IPS-NIHi11 (cell line): ENCODE measurements at regions not wholly inside any gene's neighbourhood (a gene's known extent, or its start where the extent isn't known, plus 50 kb on each side); places are given as distances from the start of the nearest gene placed in this dataset.

ENCODE experiments used
- DNase-seq: peaks from one replicate; pipeline ENCODE4 v3.0.0; 2012; ENCODE audit warnings: mixed read lengths, low spot score

DNA sequence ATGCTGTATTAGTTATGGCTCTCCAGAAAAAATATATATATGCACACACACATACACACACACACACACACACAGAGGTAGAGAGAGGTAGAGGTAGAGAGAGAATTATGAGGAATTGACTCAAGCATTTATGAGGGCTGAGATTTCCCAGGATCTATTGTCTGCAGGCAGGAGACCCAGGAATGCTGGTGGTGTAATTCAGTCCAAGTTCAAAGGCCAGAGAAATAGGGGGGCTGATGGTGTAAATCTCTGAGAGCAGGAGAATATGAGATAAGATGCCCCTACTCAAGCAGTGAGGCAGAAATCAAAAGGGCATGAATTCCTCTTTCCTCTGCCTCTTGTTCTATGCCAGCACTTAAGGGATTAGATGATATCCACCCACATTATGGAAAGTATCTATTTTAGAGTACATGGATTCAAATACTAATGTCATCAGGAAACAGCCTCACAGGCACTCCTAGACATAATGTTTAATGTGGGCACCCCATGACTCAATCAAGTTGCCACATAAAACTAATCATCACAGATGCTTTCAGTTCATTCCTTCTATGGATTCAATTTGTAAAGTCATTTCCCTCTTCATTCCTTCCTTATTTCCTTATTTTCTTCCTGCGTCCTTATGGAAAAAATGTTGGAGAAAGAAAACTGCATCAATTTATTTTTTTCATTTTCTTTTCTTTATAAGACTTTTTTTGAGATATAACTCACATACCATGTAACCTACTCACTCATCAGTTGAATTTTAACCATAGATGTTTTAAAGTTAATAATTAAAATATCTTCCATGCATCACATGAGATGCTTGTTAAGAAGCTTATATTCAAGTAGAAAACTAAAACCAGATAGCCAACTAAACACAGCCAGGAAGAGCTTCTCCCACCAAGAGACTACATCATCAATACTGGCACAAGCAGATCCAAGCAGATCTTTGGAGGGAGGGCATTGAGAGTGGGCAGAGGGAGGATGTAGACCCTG lies 406.2 kb downstream of the MBD2 start:
- no peak for DNase-seq

DNA sequence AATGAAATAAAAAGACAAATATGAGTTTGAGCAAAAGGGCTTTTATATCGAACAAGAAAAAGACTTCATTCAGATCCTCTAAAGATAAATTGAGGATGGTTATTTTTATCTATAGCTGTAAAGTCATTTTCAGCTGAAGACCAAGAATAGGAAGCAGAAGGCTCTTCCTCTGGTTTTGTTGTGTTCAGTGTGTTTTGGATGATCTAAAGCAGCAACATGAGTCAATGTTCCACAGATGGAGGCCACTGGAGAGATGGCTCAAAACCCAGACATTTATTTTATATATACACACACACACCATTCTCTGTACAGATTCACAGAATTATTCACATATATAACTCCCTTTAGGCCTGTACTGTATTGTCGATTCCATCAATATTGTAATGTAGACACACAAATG lies 424.3 kb downstream of the MBD2 start:
- DNase-seq = no peak

DNA sequence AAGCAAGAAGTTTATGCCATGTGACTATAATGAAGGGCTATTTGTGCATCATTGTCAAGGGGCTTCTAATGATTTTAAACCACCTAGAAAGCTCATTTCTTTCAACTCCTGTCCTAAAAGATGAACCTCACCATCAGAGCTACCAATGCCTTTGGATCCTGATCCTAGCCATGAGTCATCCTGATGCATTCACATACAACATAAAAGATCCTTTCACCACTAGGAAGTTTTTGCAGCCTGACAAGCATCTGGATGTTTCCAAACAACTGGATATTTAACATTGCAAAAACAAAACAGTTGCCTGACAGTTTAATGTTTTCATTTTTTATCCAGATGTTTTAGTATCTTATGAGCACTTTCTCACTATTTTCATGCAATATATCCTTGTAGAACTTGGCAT lies 425.3 kb downstream of the MBD2 start:
- DNase-seq = no peak

DNA sequence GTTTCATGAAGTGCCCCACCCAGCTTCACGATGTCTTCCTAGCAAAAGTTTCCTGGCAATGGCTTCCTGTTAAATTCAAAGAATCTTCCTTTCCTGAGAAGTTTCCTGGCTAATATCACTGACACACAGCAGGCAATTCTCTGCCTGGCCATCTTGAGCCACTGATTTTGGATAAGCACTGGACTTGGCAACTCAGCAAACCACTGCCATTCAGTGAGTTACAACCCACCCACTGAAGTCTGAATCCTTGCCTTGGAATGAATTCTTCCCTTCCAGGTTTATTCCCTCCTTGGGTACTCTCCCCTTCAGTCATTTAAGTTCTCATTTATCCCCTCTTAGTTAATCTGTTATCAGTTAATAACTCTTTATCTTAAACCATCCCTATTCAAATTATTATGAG lies 426.0 kb downstream of the MBD2 start:
- DNase-seq = no peak

DNA sequence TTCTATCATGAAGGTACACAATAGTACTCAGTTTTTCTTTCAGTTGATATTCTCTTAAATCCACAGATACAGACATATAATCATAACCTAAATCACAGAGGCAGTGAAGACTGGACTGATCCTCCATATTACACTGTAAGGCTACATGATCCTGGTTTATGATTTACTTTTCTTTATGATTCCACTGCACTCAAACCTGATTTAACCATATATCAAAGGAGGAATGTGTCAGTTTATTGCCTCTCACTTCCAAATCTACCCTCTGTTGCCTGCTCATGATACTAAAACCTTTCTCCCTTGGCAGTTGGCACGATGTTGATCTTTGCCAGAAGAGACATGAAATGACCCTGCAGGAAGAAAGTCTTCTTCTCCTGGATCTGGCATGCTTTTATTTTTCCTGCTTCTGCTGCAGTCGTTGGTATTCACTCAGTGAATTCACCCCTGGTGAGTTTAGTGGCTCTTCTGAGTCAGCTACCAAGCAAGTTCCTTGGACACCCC lies 426.4 kb downstream of the MBD2 start:
- DNase-seq = no peak

DNA sequence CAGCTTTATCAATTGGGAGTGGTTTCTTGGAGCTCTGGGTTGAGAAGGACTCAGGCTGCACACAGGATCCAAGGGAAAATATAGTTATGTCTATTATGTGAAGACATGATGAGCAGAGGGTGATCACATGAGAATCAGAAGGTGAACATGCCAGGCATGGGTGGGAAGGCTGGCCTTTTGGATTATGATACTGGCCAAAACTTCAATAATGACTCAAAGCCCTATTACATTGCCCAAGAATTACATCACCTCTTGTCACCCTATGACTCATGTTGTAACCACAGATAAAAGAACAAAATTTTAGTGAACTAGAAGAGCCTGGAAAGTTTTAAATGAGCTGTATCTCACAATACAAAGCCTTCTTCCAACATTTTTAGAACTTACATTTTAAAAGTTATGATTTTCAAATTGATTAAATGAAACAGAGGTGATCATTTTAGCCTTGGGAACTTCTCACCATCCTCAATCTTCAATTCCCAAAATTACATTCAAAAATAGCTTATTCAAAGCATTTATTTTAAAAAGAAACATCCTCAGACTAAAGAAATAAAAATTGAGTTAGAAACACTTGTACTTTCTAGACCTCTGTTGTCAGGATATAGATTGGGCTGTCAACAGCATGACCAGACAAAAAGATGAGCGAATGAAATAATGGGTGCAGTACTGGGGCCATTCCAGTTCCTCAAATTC lies 428.3 kb downstream of the MBD2 start:
- no peak for DNase-seq

DNA sequence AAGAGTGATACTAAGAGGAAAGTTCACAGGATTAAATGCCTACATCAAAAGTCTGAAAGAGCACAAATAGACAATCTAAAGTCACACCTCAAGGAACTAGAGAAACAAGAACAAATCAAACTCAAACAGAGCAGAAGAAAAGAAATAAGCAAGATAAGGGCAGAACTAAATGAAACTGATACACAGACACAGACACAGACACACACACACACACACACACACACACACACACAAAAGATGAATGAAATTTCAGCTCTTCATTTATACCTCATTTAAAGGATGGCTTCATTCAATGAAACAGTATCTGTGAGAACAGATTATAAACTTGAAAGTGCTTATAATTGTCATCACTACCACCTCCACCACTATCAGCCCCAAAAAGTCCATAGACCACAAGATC lies 428.9 kb downstream of the MBD2 start:
- DNase-seq = no peak

DNA sequence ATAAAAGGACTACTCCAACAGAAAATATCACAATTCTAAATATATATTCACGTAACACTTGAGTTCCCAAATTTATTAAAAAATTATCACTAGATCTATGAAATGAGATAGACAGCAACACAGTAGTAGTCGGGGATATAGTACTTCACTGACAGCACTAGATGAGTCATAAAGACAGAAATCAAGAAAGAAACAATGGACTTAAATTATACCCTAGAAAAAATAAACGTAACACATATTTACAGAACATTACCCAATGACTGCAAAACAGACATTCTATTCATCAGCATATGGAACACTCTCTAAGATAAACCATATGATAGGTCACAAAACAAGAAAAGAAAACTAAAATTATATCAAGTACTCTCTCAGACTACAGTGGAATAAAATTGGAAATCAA lies 429.4 kb downstream of the MBD2 start:
- no peak for DNase-seq

DNA sequence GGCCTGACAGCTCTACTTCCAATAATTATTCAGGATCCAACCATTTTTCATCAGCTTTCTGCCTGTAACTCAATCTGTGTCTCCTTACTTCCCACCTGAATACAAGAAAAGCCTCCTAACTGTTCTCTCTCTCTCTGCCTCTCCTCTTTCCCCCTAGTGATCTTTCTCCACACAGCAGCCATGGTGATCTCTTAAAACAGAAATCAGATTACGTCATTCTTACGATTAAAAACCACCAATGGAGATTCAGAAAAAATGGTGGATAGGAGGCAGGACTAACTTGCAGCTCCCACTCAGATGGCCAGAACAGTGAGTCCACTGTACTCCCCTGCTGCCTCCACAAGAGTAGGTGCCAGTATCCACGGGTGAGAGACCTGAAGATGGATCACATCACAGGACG lies 431.7 kb downstream of the MBD2 start:
- no peak for DNase-seq

DNA sequence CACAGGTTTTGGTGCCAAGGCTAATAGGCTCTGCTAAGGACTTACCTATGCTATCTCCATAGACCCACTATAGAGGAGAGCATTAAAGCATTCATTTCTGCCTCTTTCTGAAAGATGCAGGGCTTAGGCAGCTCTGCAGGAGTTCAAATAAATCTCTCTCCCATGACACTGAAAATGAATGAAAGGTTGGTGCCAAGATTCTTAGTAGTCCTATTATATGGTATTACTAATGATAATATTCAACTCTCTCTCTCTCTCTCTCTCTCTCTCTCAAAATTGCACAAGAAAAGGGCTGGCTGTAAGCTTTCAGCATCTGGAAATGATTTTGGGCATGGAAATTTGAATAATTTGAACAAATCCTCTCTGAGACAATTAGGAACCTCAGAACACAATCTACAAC lies 433.7 kb downstream of the MBD2 start:
- DNase-seq = no peak

DNA sequence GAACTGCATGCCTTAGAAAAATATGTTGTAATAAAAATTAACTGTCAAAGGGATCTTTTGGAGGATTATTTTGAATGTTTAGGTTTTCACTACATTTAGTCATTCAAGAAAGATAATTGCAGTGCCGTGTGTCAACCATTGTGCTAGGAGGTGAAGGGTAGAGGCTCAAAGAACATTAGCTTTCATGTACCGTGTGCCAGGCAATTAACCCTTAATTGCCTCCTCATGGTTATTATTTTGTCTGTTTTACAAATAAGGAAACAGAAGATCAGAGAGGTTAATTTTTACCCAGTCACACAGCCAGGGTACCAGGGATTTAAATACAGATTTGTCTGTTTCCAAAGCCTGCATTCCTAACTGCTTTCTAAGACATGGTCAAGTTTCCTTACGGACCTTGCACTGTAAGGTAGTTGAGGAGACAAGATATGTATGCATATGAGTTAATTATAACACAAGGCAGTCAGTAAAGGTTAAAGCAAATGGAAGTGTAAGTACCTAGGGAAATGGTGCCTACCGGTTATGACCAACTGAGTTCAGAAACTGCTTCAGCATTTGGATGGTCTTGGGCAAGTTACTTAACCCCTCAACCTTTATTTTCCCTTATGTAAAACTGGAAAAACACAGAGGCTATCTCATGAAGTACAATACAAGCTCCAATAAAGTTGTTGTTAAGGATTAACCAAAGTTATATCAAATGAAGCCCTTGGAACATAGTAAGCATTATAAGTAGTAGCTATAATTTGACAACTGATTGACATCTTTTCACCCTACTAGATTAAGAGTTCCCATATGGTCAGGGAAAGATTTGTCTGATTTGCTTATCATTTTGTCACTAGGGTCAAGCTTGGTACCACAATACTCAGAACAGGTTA lies 434.9 kb downstream of the MBD2 start:
- DNase-seq = no peak

DNA sequence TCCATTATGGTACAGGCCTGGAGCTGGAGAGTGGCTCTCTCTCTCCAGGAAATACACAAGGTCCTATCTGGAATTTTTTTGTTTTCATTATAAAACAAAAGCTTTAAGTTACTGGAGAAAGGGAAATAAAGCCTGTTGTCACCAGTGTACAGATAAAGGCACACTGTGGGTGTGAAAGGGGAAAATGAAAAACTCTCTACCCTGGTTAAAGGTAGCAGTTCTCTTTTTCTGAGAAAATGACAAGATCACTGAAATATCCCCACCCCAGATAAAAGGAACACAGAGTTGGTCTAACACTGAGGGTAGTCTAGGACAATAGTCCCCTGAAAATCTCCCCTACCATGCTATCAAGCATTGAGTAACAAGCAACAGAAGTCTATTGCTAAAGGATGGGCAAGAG lies 438.7 kb downstream of the MBD2 start:
- no peak for DNase-seq

DNA sequence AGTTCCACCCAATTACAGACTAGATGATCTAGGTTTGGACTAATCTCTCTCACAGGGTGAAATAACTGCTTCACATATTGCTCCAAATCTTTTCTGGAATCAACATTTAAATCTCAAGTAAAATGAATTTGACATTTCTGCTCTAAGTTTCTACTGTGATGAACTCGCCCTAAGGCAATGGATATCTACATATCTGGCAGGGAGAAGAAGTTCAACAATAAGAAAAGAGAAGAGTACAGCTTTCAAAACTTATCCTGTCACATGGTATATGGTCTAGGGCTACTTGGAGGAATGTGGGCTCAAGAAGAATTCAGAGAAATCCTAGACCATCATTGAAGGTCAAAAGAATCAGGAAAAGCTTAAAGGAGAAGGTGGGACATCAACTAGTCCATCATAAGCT lies 440.2 kb downstream of the MBD2 start:
- DNase-seq = no peak

DNA sequence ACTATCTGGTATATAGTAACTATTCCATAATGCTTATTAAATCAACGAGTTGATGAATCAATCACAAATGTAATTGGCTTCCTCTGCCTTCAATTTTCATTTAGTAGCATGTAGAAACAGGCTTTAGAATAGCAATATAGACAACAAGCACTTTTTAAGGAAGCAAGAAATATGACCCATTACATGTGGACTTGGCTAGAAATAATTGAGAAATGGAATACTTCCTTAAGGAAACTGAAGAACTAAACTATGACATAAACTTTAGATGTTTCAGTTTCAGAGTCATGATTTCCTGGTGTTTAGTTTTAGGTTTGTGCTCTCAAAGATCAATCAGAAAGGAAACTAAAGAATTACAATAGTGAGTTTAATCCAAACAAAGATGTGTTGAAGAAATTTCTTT lies 443.8 kb downstream of the MBD2 start:
- DNase-seq = no peak

DNA sequence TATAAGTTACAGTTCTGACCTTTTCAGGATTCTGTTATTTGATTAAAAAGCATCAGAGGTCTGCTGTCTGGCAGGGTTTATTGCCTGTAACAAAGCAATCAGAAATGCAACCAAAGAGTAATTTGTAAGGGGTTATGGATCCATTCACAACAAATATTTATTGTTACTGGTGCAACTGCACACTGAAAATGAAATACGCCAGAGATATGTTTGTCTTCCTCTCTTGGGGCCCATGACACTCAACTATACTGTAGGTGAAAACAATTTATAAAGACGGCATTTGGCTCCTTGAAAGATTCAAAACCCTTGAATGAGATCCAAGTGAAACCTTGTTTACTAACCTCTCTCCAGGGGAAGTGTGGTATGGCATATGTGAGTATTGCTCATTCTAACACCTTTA lies 452.2 kb downstream of the MBD2 start:
- DNase-seq = no peak

DNA sequence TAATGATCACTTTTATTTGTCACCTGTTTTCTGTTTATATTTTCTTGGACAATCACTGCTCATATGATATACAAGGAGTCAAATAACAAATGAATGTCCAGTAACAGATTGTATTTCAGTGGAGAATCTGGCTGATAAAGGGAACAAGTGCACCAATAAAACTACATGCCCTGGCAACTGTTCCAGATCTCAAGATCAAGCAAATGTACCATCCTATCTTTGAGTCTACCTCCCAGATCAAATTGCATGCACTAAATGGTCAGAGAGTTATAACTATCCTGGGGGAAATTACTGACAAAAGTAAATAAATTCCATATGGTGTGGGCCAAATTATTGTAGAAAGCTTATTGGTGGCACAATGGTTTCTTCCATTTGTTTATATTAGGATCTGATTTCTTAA lies 452.8 kb downstream of the MBD2 start:
- no peak for DNase-seq

DNA sequence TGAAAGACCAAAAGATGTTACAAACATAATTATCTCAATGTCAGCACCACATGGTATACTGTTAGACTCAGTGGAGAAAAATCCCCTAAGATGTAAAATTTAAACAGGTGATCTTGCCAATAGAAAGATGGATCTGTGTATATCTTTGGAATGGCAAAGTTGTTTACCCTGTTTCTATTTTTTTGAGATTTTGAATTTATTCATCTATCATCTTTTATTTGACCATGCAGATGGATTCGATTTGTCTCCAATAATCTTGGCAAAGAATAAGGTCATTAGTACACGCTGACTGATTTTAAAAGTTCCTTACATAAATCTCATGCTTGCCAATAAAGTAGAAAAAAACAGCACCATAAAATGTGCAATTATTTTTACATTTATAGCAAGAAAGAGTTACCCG lies 459.3 kb downstream of the MBD2 start:
- no peak for DNase-seq

DNA sequence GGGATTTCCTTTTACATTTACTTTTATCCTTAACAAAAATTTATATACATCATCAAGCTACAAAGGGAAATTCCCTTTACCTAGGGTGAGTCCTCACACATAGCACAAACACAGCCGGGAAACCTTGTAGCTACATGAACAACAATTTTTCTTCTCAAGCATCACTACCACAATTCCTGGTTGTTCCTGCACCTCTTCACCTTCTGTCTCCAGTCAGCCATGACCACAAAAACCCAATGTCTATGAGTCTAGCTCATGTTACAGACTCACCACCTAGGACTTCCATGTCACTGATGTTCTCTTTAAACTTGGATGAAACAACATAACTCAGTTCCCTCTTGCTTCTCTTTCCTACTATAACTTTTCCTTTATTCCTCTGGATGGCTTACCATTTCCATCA lies 460.4 kb downstream of the MBD2 start:
- no peak for DNase-seq

DNA sequence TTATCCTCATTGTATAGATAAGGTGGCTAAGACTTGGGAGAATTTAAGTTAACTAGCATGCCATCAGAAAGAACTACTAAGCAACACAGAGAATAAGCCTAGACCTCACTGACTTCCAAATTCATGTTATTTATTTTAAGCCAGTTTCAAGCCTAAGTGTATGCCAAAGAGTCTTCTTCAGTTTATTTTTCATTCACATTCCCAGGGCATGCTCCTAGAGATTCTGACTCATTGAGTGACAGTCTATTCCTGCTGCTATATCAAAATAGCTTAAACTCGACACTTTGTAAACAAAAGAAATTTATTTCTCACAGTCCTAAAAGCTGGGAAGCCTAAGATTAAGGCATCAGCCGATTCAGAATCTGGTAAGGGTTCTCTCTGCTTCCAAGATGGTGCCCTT lies 467.1 kb downstream of the MBD2 start:
- no peak for DNase-seq

DNA sequence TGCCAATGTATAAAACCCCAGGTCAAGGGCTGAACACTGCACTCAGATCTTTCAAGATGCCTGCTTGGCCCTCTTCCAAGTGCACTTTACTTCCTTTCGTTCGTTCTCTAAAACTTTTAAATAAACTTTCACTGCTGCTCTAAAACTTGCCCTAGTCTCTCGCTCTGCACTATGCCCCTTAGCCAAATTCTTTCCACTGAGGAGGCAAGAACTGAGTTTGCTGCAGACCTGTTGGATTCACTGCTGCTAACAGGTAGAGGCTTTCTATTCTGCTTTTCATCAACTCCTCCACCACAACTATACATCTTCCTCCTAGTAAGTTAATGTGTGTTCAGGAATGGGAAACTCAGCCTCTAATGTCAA lies 467.9 kb downstream of the MBD2 start:
- no peak for DNase-seq

DNA sequence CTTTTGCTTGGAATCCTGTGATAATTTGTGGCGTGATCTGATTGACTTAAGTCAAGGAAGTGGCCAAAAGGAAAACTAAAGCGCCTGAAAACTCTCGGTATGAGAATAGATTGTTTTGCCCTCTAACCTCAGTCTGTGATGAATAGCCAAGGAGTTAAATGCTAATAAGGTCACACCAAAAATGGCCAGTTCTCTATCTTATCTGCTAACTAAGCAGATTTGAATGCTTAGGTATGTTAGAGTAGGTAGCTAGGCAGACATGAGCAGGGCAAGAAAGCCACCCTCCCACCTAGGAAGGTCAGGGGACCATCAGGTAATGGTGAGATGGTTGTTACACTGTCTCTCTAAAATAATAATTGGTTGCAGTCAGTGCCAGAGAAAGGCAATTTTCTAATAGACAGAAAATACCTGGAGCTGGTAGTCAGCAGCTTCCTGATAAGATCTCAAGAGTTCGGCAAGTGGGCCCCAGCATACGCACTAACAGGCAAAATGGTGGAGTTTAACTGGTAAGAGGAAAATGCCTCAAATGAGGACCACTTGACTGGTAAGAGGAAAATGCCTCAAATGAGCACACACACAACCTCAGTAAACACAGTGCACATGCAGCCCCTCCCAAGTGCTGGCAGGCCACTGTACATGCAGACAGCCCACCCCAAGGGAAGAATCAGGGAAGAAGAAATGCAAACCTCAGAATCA lies 468.4 kb downstream of the MBD2 start:
- DNase-seq = no peak

DNA sequence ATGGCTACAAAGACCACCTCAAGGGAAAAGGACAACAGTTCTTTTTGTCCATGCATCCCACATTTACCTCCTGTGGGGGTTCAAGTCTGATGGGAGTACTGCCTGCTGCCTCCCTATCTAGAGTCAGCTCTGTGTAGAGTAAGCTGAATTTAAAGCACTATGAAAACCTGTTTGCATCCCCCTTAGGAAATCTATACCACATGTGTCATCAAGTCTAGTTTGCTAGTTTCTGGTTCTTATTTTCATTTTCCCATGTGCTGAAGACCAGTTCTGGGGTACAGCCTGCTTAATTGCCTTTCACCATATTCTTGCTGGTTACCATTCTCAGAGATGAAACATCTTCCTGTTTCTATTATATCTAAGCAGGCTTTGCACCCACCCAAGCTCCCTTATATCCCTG lies 470.3 kb downstream of the MBD2 start:
- DNase-seq = no peak
